GM12864 (cell line): ENCODE measurements at regions not wholly inside any gene's neighbourhood (a gene's known extent, or its start where the extent isn't known, plus 50 kb on each side); places are given as distances from the start of the nearest gene placed in this dataset.

Experiments
- DNase-seq: peaks from one replicate; pipeline ENCODE4 v3.0.0-alpha.2; 2011; ENCODE audit warnings: low read depth
- H3K4me3 ChIP-seq: 2 replicates; pipeline ENCODE4 v1.5.1; 2011; ENCODE audit warnings: mild to moderate bottlenecking, low read depth, low read length, control low read depth
- TF ChIP-seq, protein P1 (sequence below): IDR thresholded peaks from 2 replicates; pipeline ENCODE4 v1.5.1; 2011; ENCODE audit warnings: low read depth, mild to moderate bottlenecking, moderate library complexity, low read length, control low read depth, inconsistent platforms; ENCODE audit errors: missing control alignments

DNA sequence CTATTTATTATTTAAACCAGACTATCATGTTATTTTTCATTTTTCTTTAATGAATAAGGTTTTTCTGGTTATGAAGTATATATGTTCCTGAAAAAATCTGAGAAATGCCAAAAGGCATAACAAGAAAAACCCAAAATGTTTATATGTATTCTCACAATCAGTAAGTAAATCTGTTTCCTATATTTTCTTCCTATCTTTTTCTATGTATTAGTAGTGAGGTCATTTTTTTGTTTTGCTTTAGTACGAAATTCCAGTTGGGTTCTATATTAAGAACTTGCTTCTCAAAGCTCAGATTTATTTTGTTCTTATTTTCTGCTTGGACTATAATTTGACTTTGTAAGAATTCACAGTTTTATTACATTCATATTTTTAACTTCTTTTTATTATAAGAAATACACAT lies 287.5 kb upstream of the NFE2L3 start:
- H3K4me3 ChIP-seq, result no peak overlapping the region
- no peak for DNase-seq
- TF ChIP-seq, protein P1, sequence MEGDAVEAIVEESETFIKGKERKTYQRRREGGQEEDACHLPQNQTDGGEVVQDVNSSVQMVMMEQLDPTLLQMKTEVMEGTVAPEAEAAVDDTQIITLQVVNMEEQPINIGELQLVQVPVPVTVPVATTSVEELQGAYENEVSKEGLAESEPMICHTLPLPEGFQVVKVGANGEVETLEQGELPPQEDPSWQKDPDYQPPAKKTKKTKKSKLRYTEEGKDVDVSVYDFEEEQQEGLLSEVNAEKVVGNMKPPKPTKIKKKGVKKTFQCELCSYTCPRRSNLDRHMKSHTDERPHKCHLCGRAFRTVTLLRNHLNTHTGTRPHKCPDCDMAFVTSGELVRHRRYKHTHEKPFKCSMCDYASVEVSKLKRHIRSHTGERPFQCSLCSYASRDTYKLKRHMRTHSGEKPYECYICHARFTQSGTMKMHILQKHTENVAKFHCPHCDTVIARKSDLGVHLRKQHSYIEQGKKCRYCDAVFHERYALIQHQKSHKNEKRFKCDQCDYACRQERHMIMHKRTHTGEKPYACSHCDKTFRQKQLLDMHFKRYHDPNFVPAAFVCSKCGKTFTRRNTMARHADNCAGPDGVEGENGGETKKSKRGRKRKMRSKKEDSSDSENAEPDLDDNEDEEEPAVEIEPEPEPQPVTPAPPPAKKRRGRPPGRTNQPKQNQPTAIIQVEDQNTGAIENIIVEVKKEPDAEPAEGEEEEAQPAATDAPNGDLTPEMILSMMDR, result no peak

DNA sequence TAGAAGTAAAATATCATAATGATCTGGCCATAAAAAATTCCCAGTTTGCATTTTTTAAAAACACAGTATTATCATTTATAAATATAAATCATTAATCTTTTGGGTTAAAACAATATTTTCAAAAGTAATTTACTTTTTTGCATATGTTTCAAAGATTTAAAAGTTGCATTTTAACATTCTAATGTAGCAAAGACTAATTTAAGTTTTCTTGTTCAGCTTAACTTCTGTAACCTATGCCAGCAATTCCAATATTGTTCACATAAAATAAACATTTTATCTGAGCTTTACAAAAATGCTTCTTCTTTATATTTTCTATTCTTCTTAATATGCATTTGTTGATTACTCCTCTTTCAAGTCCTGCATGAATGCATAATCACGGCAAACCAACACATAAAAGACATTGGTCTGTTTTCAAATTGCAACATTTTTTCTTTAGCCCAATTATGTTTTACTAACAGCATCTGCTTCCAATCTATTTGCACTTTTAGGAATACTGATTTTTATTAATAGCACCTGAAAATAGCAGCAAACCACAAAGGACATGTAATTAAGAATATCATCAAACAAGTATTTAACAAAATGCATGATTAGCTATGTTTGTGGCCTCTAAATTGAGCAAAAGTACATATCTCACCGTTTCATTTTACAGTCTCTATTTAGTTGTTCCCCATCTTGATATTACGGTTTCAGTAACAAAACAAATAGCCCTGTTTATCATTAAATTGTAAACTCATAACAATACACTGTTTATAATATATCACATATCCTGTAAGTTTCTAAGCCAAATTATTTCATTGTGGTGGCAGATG lies 286.9 kb upstream of the NFE2L3 start:
- no peak for DNase-seq
- TF ChIP-seq, protein P1, result no peak
- no peak overlapping the region for H3K4me3 ChIP-seq

DNA sequence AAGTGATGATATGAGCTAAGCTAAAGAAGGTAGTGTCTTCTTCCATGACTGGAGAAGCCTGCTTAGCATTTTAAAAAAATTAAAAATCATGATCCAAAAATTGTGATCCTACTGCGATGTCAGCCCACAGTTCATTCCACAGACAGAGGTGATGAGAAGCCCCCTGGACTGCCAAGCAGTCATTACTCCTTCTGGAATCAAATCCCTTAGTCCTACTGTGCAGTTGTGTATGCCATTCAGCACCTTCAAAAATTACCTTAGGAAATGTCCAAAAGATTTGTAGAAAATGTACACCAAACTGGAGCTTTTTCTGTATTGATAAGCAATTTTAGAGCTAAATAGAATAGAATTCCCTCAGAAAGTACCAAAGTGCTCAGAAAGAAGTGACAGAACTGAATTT lies 283.5 kb upstream of the NFE2L3 start:
- DNase-seq, result no peak
- TF ChIP-seq, protein P1, result no peak

DNA sequence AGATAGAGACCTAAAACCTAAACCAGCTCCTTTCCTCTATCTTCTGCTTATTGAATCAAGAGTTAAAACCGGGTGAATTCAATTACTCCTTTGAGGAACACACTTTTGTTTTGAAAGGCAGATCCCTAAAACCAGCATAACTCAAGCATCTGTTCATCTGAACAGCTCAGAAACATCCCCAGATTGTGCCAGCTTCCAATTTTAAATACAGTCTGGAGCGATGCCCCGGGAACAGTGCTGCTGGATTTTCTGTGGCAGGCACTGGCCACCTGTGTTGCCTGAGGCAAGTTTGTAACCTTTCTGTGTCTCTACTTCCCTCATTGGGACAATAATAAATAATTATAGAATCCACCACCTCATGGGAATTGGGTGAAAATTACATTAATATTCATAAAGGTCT lies 281.4 kb upstream of the NFE2L3 start:
- DNase-seq, result no peak
- TF ChIP-seq, protein P1, result no peak
- no peak overlapping the region for H3K4me3 ChIP-seq

More for the DNA sequence above, 283.5 kb upstream of the NFE2L3 start:
- H3K4me3 ChIP-seq, result no peak overlapping the region

DNA sequence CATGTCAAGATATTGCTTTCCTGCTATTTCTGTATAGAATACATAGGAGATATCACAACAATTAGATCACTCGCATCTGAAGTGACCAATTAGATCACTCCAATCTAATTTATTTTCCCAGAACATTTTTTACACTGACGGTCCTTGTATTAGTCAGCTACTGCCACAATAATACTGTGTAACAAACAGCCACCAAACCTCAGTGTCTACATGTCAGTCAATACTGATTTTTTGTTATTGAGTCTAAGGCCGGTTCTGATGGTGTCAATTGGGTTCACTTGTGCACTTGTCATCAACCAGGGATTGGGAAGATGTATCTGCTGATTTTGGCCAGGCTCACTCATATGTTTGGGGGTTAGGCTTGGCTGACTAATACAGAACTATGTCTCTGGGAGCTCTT lies 275.9 kb upstream of the NFE2L3 start:
- no peak overlapping the region for H3K4me3 ChIP-seq
- TF ChIP-seq, protein P1, result no peak
- no peak for DNase-seq

DNA sequence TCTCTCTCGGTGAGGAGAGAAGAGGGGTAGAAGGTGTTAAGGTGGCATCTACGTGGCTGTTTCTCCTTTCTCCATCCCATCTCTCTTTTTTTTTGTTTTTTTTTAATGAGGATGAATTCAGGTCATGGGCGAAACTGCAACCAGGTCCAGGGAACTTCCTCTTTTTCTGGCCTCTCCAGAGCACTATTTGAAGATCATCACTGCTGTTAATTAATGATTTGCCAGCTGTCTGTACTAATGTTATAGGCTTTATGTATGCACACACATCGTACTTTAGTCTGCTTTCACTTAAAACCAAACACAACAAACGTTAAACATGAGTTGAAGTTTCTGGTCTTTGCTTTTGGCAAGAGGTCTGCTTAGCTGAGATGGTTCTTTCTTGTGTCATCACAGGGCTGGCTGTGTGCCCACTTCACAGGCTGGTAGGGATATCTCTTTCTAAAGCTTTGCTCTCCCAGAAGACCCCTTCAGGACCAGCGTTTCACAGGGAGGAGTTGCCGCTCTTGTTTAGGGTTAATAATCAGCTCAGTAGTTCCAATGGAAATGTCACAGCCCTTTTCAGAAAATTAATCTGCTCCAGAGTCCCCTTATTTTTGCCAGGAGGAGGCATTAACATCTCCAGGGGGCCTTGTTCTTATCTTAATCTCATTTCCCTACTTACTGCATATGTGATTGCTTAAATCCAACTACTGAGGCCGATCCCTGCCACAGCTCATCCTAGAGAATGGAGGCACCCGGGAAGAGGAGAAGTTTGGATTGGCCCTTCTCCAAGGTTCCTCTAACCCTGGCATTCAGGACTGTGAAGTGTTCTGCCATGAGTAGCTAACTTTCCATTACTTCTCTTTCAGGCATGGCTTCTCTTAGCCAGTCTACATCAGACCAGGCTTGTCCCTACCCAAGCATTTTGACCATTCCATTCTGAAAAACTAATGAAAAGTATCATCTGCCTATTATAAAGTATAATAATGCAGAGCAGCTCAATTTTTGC lies 273.9 kb upstream of the NFE2L3 start:
- no peak for DNase-seq
- TF ChIP-seq, protein P1, result no peak
- no peak overlapping the region for H3K4me3 ChIP-seq
